ENCODE measurements at regions not wholly inside any gene's neighbourhood (a gene's known extent, or its start where the extent isn't known, plus 50 kb on each side); places are given as distances from the start of the nearest gene placed in this dataset.

DNA sequence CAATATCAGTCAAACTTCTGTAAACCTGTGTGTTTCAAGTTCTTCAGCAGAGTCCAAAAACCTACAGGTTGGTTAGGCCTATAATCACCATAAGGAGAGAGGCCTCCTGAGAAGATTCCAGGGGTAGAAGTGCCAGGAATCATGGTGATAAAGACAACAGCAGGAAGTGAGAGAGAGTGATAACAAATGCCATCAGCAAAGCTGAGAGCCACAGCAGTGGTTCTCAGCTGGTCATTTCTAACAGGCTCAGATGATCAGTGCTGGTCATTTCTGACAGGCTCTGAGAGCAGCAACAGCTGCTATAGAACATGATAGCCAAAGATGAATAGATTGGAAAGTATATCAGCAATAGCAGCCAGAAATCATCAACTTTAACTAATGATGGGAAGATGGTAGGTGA, 101.3 kb downstream of the TYW3 start:
- no peak overlapping the region; the same call in 1 of the 2 replicates for H3K27ac Mint-ChIP-seq
- no peaks in the 10 kb centered on the region for H3K27me3 Mint-ChIP-seq (ENCODE audit: insufficient read depth)
- no peaks in the 10 kb centered on the region for H3K36me3 Mint-ChIP-seq (ENCODE audit: low read depth)
- peaks cover 29% of the 10 kb centered on the region; the same call in 1 of the 2 replicates for H3K4me1 Mint-ChIP-seq (ENCODE audit: low read depth)
- H3K9me3 Mint-ChIP-seq: no peaks in the 10 kb centered on the region
- H3K4me3 Mint-ChIP-seq: no peak overlapping the region
- no peak for DNase-seq
- TF ChIP-seq, protein P1, sequence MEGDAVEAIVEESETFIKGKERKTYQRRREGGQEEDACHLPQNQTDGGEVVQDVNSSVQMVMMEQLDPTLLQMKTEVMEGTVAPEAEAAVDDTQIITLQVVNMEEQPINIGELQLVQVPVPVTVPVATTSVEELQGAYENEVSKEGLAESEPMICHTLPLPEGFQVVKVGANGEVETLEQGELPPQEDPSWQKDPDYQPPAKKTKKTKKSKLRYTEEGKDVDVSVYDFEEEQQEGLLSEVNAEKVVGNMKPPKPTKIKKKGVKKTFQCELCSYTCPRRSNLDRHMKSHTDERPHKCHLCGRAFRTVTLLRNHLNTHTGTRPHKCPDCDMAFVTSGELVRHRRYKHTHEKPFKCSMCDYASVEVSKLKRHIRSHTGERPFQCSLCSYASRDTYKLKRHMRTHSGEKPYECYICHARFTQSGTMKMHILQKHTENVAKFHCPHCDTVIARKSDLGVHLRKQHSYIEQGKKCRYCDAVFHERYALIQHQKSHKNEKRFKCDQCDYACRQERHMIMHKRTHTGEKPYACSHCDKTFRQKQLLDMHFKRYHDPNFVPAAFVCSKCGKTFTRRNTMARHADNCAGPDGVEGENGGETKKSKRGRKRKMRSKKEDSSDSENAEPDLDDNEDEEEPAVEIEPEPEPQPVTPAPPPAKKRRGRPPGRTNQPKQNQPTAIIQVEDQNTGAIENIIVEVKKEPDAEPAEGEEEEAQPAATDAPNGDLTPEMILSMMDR (IDR thresholded peaks at IDR 0.05): no peak

DNA sequence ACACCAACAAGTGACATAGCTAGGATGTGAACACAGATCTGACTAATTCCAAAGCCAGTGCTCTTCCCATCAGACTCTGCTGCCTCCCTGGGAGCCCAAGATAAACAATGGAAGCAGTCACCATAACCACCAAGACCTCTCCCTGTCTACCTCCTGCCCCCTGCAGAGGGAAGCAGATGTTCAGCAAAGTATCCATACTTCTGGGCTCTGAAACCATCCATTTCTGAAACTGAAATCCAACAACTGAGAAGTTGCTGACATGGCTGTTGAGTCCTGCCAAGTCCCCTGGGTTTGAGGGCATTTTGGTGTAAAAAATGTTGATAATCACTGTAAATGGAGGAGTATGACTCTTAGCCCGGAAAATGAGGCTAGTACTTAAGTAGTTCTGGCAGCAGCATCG, 102.1 kb downstream of the TYW3 start:
- Mint-ChIP-seq H3K36me3 (ENCODE audit: low read depth) (no peaks in the 10 kb centered on the region), H3K27me3 (ENCODE audit: insufficient read depth) (no peaks in the 10 kb centered on the region), H3K9me3 (no peaks in the 10 kb centered on the region), H3K4me1 (ENCODE audit: low read depth) (peaks cover 29% of the 10 kb centered on the region; the same call in 1 of the 2 replicates), H3K4me3 (peak overlapping the region; percentile 41; the same call in 1 of the 2 replicates), H3K27ac (peak overlapping the region; percentile 73; the same call in 1 of the 2 replicates)
- TF ChIP-seq, protein P1 (IDR thresholded peaks at IDR 0.05): no peak
- no peak for DNase-seq

DNA sequence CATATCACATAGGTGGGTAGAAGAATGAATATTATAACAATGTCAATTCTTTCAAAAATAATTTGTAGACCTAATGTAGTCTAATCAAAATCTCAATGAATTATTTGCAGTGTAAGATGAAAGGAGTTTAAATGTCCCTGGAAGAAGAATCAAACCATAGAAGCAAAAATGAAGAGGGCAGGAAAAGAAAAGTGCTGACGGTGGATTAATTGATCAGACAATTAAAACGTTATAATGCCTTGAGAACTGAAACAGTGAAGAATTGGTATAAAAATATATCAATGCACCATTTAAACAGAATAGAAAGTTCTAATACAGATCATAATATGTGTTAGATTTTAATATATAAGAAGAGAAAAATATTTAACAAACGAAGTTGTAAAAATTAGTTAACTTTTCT, 109.8 kb downstream of the TYW3 start:
- Mint-ChIP-seq H3K36me3 (ENCODE audit: low read depth) (no peaks in the 10 kb centered on the region), H3K27ac (no peak overlapping the region), H3K27me3 (ENCODE audit: insufficient read depth) (no peaks in the 10 kb centered on the region; the same call in 1 of the 2 replicates), H3K9me3 (no peaks in the 10 kb centered on the region), H3K4me1 (ENCODE audit: low read depth) (peaks cover 8% of the 10 kb centered on the region; the same call in 1 of the 2 replicates), H3K4me3 (no peak overlapping the region)
- DNase-seq: no peak
- TF ChIP-seq, protein P1 (IDR thresholded peaks at IDR 0.05): no peak

DNA sequence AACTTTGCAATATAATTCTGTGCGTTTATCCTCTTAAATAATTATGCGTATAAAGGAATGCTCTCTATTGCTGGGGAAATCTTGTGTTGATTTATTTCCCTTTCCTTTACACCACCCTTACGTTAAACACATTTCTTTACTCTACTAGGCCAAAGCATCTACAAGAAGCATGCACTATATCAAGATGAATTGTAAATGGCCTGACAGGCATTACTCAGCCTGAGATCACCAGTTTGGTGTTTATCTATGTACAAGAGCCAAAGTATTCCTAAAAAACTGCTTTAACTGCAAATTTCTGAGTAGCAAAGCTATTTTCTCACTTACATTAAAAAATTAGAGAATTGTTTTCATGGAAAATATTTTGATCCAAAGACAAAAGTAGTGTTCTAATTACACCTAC, 114.8 kb downstream of the TYW3 start:
- peaks cover 12% of the 10 kb centered on the region; the same call in 1 of the 2 replicates for H3K4me1 Mint-ChIP-seq (ENCODE audit: low read depth)
- no peak for DNase-seq
- no peak overlapping the region for H3K4me3 Mint-ChIP-seq
- no peaks in the 10 kb centered on the region; the same call in 1 of the 2 replicates for H3K27me3 Mint-ChIP-seq (ENCODE audit: insufficient read depth)
- no peak overlapping the region for H3K27ac Mint-ChIP-seq
- TF ChIP-seq, protein P1 (IDR thresholded peaks at IDR 0.05): no peak
- H3K9me3 Mint-ChIP-seq: no peaks in the 10 kb centered on the region
- no peaks in the 10 kb centered on the region for H3K36me3 Mint-ChIP-seq (ENCODE audit: low read depth)

DNA sequence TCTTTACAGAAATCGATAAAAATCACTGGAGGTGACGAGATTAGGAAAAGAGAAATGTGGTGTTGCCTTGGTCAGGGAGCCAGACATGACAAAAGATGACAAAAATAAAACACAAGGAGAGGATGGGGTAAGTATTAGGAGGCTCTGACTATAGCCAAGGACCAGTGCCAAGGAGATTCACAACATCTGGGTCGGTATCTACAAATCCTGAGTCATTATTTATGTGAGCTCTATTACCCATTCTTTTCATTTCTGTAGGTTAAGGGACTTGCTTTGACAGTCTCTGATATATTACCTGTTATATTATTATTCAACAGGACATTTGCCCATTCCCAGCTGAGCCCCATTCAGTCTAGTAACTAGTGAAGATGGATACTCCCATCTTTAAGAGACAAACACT, 120.8 kb downstream of the TYW3 start:
- no peak for DNase-seq
- no peak overlapping the region for H3K4me3 Mint-ChIP-seq
- no peaks in the 10 kb centered on the region for H3K36me3 Mint-ChIP-seq (ENCODE audit: low read depth)
- no peaks in the 10 kb centered on the region for H3K9me3 Mint-ChIP-seq
- peaks cover 7% of the 10 kb centered on the region; the same call in 1 of the 2 replicates for H3K4me1 Mint-ChIP-seq (ENCODE audit: low read depth)
- H3K27me3 Mint-ChIP-seq (ENCODE audit: insufficient read depth): no peaks in the 10 kb centered on the region; the same call in 1 of the 2 replicates
- H3K27ac Mint-ChIP-seq: no peak overlapping the region
- TF ChIP-seq, protein P1 (IDR thresholded peaks at IDR 0.05): no peak
